Hindlimb muscle (tissue), 1 donor: ENCODE measurements at regions not wholly inside any gene's neighbourhood (a gene's known extent, or its start where the extent isn't known, plus 50 kb on each side); places are given as distances from the start of the nearest gene placed in this dataset.

ENCODE experiments used
- DNase-seq: peaks from one replicate; pipeline ENCODE4 v3.0.0-alpha.2; 2013

GRCh38 chr13:95455782-95456181, 96.7 kb upstream of the CLDN10 start:
- DNase-seq: no peak

GRCh38 chr13:95456815-95457214, 95.7 kb upstream of the CLDN10 start:
- DNase-seq: no peak

GRCh38 chr13:95457294-95457693, 95.2 kb upstream of the CLDN10 start:
- no peak for DNase-seq

GRCh38 chr13:95462801-95463200, 89.7 kb upstream of the CLDN10 start:
- DNase-seq: no peak

GRCh38 chr13:95463531-95463930, 89.0 kb upstream of the CLDN10 start:
- no peak for DNase-seq

- no peak for DNase-seq
Measured at GRCh38 chr13:95470574-95471366, 81.8 kb upstream of the CLDN10 start.

GRCh38 chr13:95471960-95472359, 80.6 kb upstream of the CLDN10 start:
- DNase-seq: no peak

GRCh38 chr13:95474992-95475391, 77.5 kb upstream of the CLDN10 start:
- no peak for DNase-seq

- no peak for DNase-seq
Measured at GRCh38 chr13:95477187-95477586, 75.3 kb upstream of the CLDN10 start.

- no peak for DNase-seq
Measured at GRCh38 chr13:95479731-95480130, 72.8 kb upstream of the CLDN10 start.

- DNase-seq: no peak
Measured at GRCh38 chr13:95480131-95480545, 72.4 kb upstream of the CLDN10 start.

- DNase-seq: no peak
Measured at GRCh38 chr13:95480791-95481780, 71.4 kb upstream of the CLDN10 start.

GRCh38 chr13:95484052-95484451, 68.5 kb upstream of the CLDN10 start:
- no peak for DNase-seq

- no peak for DNase-seq
Measured at GRCh38 chr13:95485045-95485517, 67.4 kb upstream of the CLDN10 start.

- DNase-seq: no peak
Measured at GRCh38 chr13:95485518-95486144, 66.9 kb upstream of the CLDN10 start.

GRCh38 chr13:95492044-95492801, 60.3 kb upstream of the CLDN10 start:
- no peak for DNase-seq

- peak; percentile 32 for DNase-seq
Measured at GRCh38 chr13:95494082-95494681, 58.3 kb upstream of the CLDN10 start.

GRCh38 chr13:95496485-95496884, 56.0 kb upstream of the CLDN10 start:
- DNase-seq: no peak

- DNase-seq: no peak
Measured at GRCh38 chr13:95497381-95497807, 55.1 kb upstream of the CLDN10 start.

- no peak for DNase-seq
Measured at GRCh38 chr13:95498886-95499285, 53.6 kb upstream of the CLDN10 start.
